Uterus (tissue), 2 donors: ENCODE measurements at regions not wholly inside any gene's neighbourhood (a gene's known extent, or its start where the extent isn't known, plus 50 kb on each side); places are given as distances from the start of the nearest gene placed in this dataset.
"Not testable (repeated sequence)": the region's sequence is repeated elsewhere in the genome, so short reads cannot be mapped to it uniquely, and the experiment has no call there.

Experiments
- POLR2A ChIP-seq, 2 donors: fragments of 450-650 bp; IDR thresholded peaks; one replicate each; pipeline ENCODE4 v1.6.1; 2016; ENCODE audit warnings: antibody characterized with exemption in 2 of 2, mild to moderate bottlenecking in 1 of 2, moderate library complexity in 1 of 2
- TF ChIP-seq, protein P1 (sequence below), 4 experiments: fragments of 200-600 bp in 2 of 4; fragments of 450-650 bp in 2 of 4; sonication (generic) in 2 of 4; IDR thresholded peaks; one replicate each; pipeline ENCODE4 v1.5.1; 2016 to 2019; ENCODE audit warnings: antibody characterized with exemption in 4 of 4, mild to moderate bottlenecking in 2 of 4, moderate library complexity in 1 of 4

- TF ChIP-seq, protein P1, sequence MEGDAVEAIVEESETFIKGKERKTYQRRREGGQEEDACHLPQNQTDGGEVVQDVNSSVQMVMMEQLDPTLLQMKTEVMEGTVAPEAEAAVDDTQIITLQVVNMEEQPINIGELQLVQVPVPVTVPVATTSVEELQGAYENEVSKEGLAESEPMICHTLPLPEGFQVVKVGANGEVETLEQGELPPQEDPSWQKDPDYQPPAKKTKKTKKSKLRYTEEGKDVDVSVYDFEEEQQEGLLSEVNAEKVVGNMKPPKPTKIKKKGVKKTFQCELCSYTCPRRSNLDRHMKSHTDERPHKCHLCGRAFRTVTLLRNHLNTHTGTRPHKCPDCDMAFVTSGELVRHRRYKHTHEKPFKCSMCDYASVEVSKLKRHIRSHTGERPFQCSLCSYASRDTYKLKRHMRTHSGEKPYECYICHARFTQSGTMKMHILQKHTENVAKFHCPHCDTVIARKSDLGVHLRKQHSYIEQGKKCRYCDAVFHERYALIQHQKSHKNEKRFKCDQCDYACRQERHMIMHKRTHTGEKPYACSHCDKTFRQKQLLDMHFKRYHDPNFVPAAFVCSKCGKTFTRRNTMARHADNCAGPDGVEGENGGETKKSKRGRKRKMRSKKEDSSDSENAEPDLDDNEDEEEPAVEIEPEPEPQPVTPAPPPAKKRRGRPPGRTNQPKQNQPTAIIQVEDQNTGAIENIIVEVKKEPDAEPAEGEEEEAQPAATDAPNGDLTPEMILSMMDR (IDR thresholded peaks at IDR 0.05), result not testable (repeated sequence)
- TF ChIP-seq POLR2A (IDR thresholded peaks at IDR 0.05), result not testable (repeated sequence)
Measured at GRCh38 chr7:35121-35541, 157.2 kb upstream of the FAM20C start.
